Keratinocyte (primary cell): ENCODE measurements at regions not wholly inside any gene's neighbourhood (a gene's known extent, or its start where the extent isn't known, plus 50 kb on each side); places are given as distances from the start of the nearest gene placed in this dataset.

ENCODE experiments used
- DNase-seq: peaks from one replicate; pipeline ENCODE4 v3.0.0-alpha.2; 2011; ENCODE audit warnings: low read depth, missing footprints, low spot score
- FAIRE-seq: peaks from 2 replicates; lab custom pipeline; 2011; peaks lifted over from hg19 to GRCh38; lab: Jason Lieb, UNC
- H2AFZ ChIP-seq: 2 replicates; pipeline ENCODE4 v1.6.0; 2012; ENCODE audit warnings: low read length, control low read depth, inconsistent platforms; ENCODE audit not compliant: control insufficient read depth
- H3K27ac ChIP-seq: 2 replicates; pipeline ENCODE4 v1.5.1; 2011; ENCODE audit warnings: low read length; ENCODE audit not compliant: control insufficient read depth, insufficient read depth
- H3K27me3 ChIP-seq: 3 replicates; pipeline ENCODE4 v1.6.0; 2011; ENCODE audit warnings: low read length; ENCODE audit not compliant: control insufficient read depth, insufficient read depth; ENCODE audit errors: extremely low read depth
- H3K36me3 ChIP-seq, 2 experiments: 2 replicates in 1 of 2; 3 replicates in 1 of 2; pipeline ENCODE4 v1.5.1; 2011; ENCODE audit warnings: low read length in 2 of 2, mild to moderate bottlenecking in 1 of 2; ENCODE audit not compliant: control insufficient read depth in 2 of 2, insufficient read depth in 2 of 2; ENCODE audit errors: extremely low read depth in 1 of 2
- H3K4me1 ChIP-seq: 3 replicates; pipeline ENCODE4 v1.5.1; 2011; ENCODE audit warnings: low read length; ENCODE audit not compliant: control insufficient read depth, insufficient read depth; ENCODE audit errors: extremely low read depth
- H3K4me2 ChIP-seq: 3 replicates; pipeline ENCODE4 v1.6.0; 2011; ENCODE audit warnings: low read depth, low read length; ENCODE audit not compliant: control insufficient read depth, insufficient read depth; ENCODE audit errors: extremely low read depth
- H3K4me3 ChIP-seq, 3 experiments: fragments of 200-600 bp in 1 of 3; sonication (generic) in 1 of 3; 2 replicates in 2 of 3; 3 replicates in 1 of 3; pipeline ENCODE4 v1.5.1; 2011 to 2016; ENCODE audit warnings: low read length in 3 of 3, mild to moderate bottlenecking in 3 of 3, control low read depth in 2 of 3, inconsistent platforms in 1 of 3, low read depth in 1 of 3, mixed read lengths in 1 of 3, mixed run types in 1 of 3, moderate library complexity in 1 of 3; ENCODE audit not compliant: control insufficient read depth in 2 of 3, insufficient read depth in 2 of 3; ENCODE audit errors: extremely low read depth in 1 of 3
- H3K79me2 ChIP-seq: 2 replicates; pipeline ENCODE4 v1.6.0; 2012; ENCODE audit warnings: low read length; ENCODE audit not compliant: control insufficient read depth, insufficient read depth
- H3K9ac ChIP-seq: 3 replicates; pipeline ENCODE4 v1.6.0; 2011; ENCODE audit warnings: low read length; ENCODE audit not compliant: control insufficient read depth, insufficient read depth; ENCODE audit errors: extremely low read depth
- H3K9me1 ChIP-seq: 3 replicates; pipeline ENCODE4 v1.6.0; 2011; ENCODE audit warnings: low read length; ENCODE audit not compliant: control insufficient read depth, insufficient read depth; ENCODE audit errors: extremely low read depth
- H3K9me3 ChIP-seq: 2 replicates; pipeline ENCODE4 v1.5.1; 2012; ENCODE audit warnings: low read depth, low read length; ENCODE audit not compliant: control insufficient read depth
- H4K20me1 ChIP-seq: 3 replicates; pipeline ENCODE4 v1.6.0; 2011; ENCODE audit warnings: low read length; ENCODE audit not compliant: control insufficient read depth, insufficient read depth; ENCODE audit errors: extremely low read depth
- CTCF ChIP-seq, 3 experiments: IDR thresholded peaks in 1 of 3; conservative IDR thresholded peaks in 1 of 3; optimal IDR thresholded peaks in 1 of 3; 2 replicates in 2 of 3; 3 replicates in 1 of 3; pipeline versions ENCODE3 to v1.5.1; 2011; ENCODE audit warnings: low read length in 3 of 3, mild to moderate bottlenecking in 3 of 3, moderate library complexity in 2 of 3, control low read depth in 1 of 3, inconsistent platforms in 1 of 3; ENCODE audit not compliant: insufficient read depth in 2 of 3; ENCODE audit errors: extremely low read depth in 1 of 3
- EZH2 ChIP-seq: IDR thresholded peaks from one replicate; pipeline ENCODE4 v1.6.1; 2012; ENCODE audit warnings: inconsistent platforms, mild to moderate bottlenecking, low read length, moderate library complexity
- dilution Hi-C: fragments of 300-500 bp; cut with MboI; formaldehyde crosslinking; loops from one replicate; pipeline ENCODE4 v1.7.0; 2020; ENCODE audit warnings: low sequenced_read_pairs; ENCODE audit not compliant: extremely low pct_ligation_motif_present

- no peak overlapping the region for H3K27ac ChIP-seq
- TF ChIP-seq CTCF (optimal IDR thresholded peaks at IDR 0.05 in 1 of 3, IDR thresholded peaks at IDR 0.05 in 1 of 3, conservative IDR thresholded peaks at IDR 0.05 in 1 of 3; ENCODE audit: extremely low read depth in 1 of 3, insufficient read depth in 2 of 3, low read length in 3 of 3) (no peak), EZH2 (no peak)
- H3K4me1 ChIP-seq = no peaks in the 10 kb centered on the region
- H2AFZ ChIP-seq = no peak overlapping the region
- no peaks in the 10 kb centered on the region for H3K9me3 ChIP-seq
- H4K20me1 ChIP-seq = no peaks in the 10 kb centered on the region
- no peaks in the 10 kb centered on the region for H3K36me3 ChIP-seq
- H3K27me3 ChIP-seq = no peaks in the 10 kb centered on the region
- H3K79me2 ChIP-seq = no peaks in the 10 kb centered on the region
- H3K9me1 ChIP-seq = no peaks in the 10 kb centered on the region
- H3K9ac ChIP-seq = no peak overlapping the region
- no peak overlapping the region for H3K4me3 ChIP-seq
- no peak overlapping the region for H3K4me2 ChIP-seq
- FAIRE-seq (no peak), DNase-seq (no peak)
- dilution Hi-C loops = no loop called here
Observed at GRCh38 chr10:111392910-111393309, 316.1 kb downstream of the ADRA2A start.

GRCh38 chr10:111410740-111411139 is 333.9 kb downstream of the ADRA2A start:
- no peaks in the 10 kb centered on the region for H3K27me3 ChIP-seq
- H4K20me1 ChIP-seq = no peaks in the 10 kb centered on the region
- no peaks in the 10 kb centered on the region for H3K9me3 ChIP-seq
- dilution Hi-C loops = no loop called here
- TF ChIP-seq CTCF (optimal IDR thresholded peaks at IDR 0.05 in 1 of 3, IDR thresholded peaks at IDR 0.05 in 1 of 3, conservative IDR thresholded peaks at IDR 0.05 in 1 of 3; ENCODE audit: extremely low read depth in 1 of 3, insufficient read depth in 2 of 3, low read length in 3 of 3) (no peak), EZH2 (no peak)
- FAIRE-seq (peak; percentile 29), DNase-seq (no peak)
- H3K4me2 ChIP-seq = no peak overlapping the region
- no peaks in the 10 kb centered on the region for H3K36me3 ChIP-seq
- no peak overlapping the region for H2AFZ ChIP-seq
- no peaks in the 10 kb centered on the region for H3K9me1 ChIP-seq
- no peak overlapping the region for H3K27ac ChIP-seq
- H3K9ac ChIP-seq = no peak overlapping the region
- no peaks in the 10 kb centered on the region for H3K79me2 ChIP-seq
- H3K4me1 ChIP-seq = no peaks in the 10 kb centered on the region
- H3K4me3 ChIP-seq = no peak overlapping the region
